Ovary (tissue), 7 donors: ENCODE measurements at regions not wholly inside any gene's neighbourhood (a gene's known extent, or its start where the extent isn't known, plus 50 kb on each side); places are given as distances from the start of the nearest gene placed in this dataset.
A peak's percentile ranks its signal among the peaks of the same experiment; 100 is the strongest.

Experiments used
- DNase-seq, 5 donors: peaks; one replicate each; pipeline ENCODE4 v3.0.0-alpha.2; 2019 to 2020
- H3K27ac ChIP-seq, 2 donors: fragments of 200-600 bp; one replicate each; pipeline versions ENCODE4 v1.5.1 to v1.8.0; 2019 to 2022
- H3K27me3 ChIP-seq: fragments of 200-600 bp; one replicate; pipeline ENCODE4 v1.8.0; 2022
- H3K36me3 ChIP-seq: fragments of 200-600 bp; sonication (generic); one replicate; pipeline ENCODE4 v1.5.1; 2019
- H3K4me1 ChIP-seq: one replicate; pipeline ENCODE4 v1.8.1; 2013; ENCODE audit warnings: mild to moderate bottlenecking, moderate library complexity; ENCODE audit not compliant: insufficient read depth
- H3K4me3 ChIP-seq: fragments of 200-600 bp; sonication (generic); one replicate; pipeline ENCODE4 v1.5.1; 2017
- H3K9me3 ChIP-seq, 2 donors: fragments of 200-600 bp in 1 of 2; sonication (generic) in 1 of 2; one replicate each; pipeline versions ENCODE4 v1.5.1 to v1.8.1; 2013 to 2019; ENCODE audit warnings: mild to moderate bottlenecking in 1 of 2, moderate library complexity in 1 of 2
- CTCF ChIP-seq, 3 donors: fragments of 450-650 bp in 2 of 3; fragments of 200-600 bp in 1 of 3; IDR thresholded peaks; one replicate each; pipeline versions ENCODE4 v1.5.1 to v1.8.0; 2016 to 2022; ENCODE audit warnings: antibody characterized with exemption in 3 of 3, mild to moderate bottlenecking in 1 of 3
- EP300 ChIP-seq: sonication (generic); formaldehyde crosslinking; IDR thresholded peaks from one replicate; pipeline ENCODE4 v1.6.1; 2017; ENCODE audit warnings: antibody characterized with exemption
- POLR2A ChIP-seq: fragments of 450-650 bp; IDR thresholded peaks from one replicate; pipeline ENCODE4 v1.6.1; 2017; ENCODE audit warnings: antibody characterized with exemption, mild to moderate bottlenecking, moderate library complexity
- WGBS, 3 donors: extraction: QIAGEN DNeasy Blood & Tissue Kit in 1 of 3; methylation state at CpG; one replicate each; pipeline versions ENCODE4 v1.1.5 to v1.1.7; 2013 to 2017; 5-methylcytosine and 5-hydroxymethylcytosine counted together
- intact Hi-C, 4 donors: fragments of 100-400 bp; cut with DNase I; formaldehyde crosslinking; loops; one replicate each; pipeline versions ENCODE4 v1.11.0 to v1.15.1; 2022 to 2023
- donor health status: DM: no; HTN: no; CAD: no; lungs with moderate emphysema.
- donor health status: DM: no; HTN: no; CAD: no.
- donor health status: Bipolar disorder and iron deficiency.
- donor health status: DM: no; HTN: no; CAD: no.
- donor health status: DM: yes; HTN: yes; CAD: no.

GRCh38 chr15:95741830-95742229 is 588.7 kb upstream of the NR2F2 start:
- intact Hi-C loops, result no loop called here
- Histone ChIP-seq H3K9me3 (no peaks in the 10 kb centered on the region), H3K4me3 (no peak overlapping the region), H3K27ac (no peak overlapping the region), H3K27me3 (no peaks in the 10 kb centered on the region), H3K4me1 (peaks cover 5% of the 10 kb centered on the region), H3K36me3 (no peaks in the 10 kb centered on the region)
- TF ChIP-seq EP300 (no peak), CTCF (IDR thresholded peaks at IDR 0.05) (no peak), POLR2A (no peak)
- 90 to 97% (median 90%) methylated on average over 4 of the region's 4 CpGs for WGBS, 3 donors
- no peak for DNase-seq

GRCh38 chr15:95742256-95742655 is 588.2 kb upstream of the NR2F2 start:
- WGBS, 3 donors, result 90 to 98% (median 96%) methylated on average over 3 of the region's 3 CpGs
- Histone ChIP-seq H3K4me3 (no peak overlapping the region), H3K9me3 (no peaks in the 10 kb centered on the region), H3K4me1 (peaks cover 5% of the 10 kb centered on the region), H3K27me3 (no peaks in the 10 kb centered on the region), H3K36me3 (no peaks in the 10 kb centered on the region), H3K27ac (no peak overlapping the region)
- intact Hi-C loops, result no loop called here
- no peak for DNase-seq
- no peak for TF ChIP-seq EP300
- no peak for TF ChIP-seq CTCF (IDR thresholded peaks at IDR 0.05)
- TF ChIP-seq POLR2A, result no peak

GRCh38 chr15:95742836-95743235 is 587.7 kb upstream of the NR2F2 start:
- Histone ChIP-seq H3K27me3 (no peaks in the 10 kb centered on the region), H3K36me3 (no peaks in the 10 kb centered on the region), H3K27ac (no peak overlapping the region), H3K9me3 (no peaks in the 10 kb centered on the region), H3K4me3 (no peak overlapping the region), H3K4me1 (peaks cover 5% of the 10 kb centered on the region)
- WGBS, 3 donors, result 87 to 97% (median 95%) methylated on average over 2 of the region's 2 CpGs
- intact Hi-C loops, result no loop called here
- TF ChIP-seq POLR2A (no peak), EP300 (no peak), CTCF (IDR thresholded peaks at IDR 0.05) (no peak)
- DNase-seq, result peak in 4 of 5 donors; percentile 17 to 42 (median 30)

- Histone ChIP-seq H3K4me3 (no peak overlapping the region), H3K27ac (no peak overlapping the region), H3K36me3 (no peaks in the 10 kb centered on the region), H3K9me3 (no peaks in the 10 kb centered on the region), H3K27me3 (no peaks in the 10 kb centered on the region), H3K4me1 (peaks cover 2% of the 10 kb centered on the region)
- TF ChIP-seq EP300, result no peak
- no peak for DNase-seq
- 97 to 99% (median 97%) methylated on average over 2 of the region's 2 CpGs for WGBS, 3 donors
- intact Hi-C loops, result no loop called here
Measured at GRCh38 chr15:95757171-95757570, 573.3 kb upstream of the NR2F2 start.

- no peak overlapping the region for H3K4me3 ChIP-seq
- H3K27ac ChIP-seq, result no peak overlapping the region
- no peaks in the 10 kb centered on the region for H3K36me3 ChIP-seq
- WGBS, 3 donors, result 79 to 96% (median 88%) methylated on average over 1 of the region's 1 CpG
- H3K4me1 ChIP-seq, result peaks cover 2% of the 10 kb centered on the region
- TF ChIP-seq POLR2A (no peak), CTCF (IDR thresholded peaks at IDR 0.05) (no peak), EP300 (no peak)
- no peak for DNase-seq
- H3K9me3 ChIP-seq, result no peaks in the 10 kb centered on the region
- intact Hi-C loops, result no loop called here
- no peaks in the 10 kb centered on the region for H3K27me3 ChIP-seq
Measured at GRCh38 chr15:95758451-95758850, 572.0 kb upstream of the NR2F2 start.
